Keratinocyte (primary cell): ENCODE measurements at regions not wholly inside any gene's neighbourhood (a gene's known extent, or its start where the extent isn't known, plus 50 kb on each side); places are given as distances from the start of the nearest gene placed in this dataset.

Experiments
- DNase-seq: peaks from one replicate; pipeline ENCODE4 v3.0.0-alpha.2; 2011; ENCODE audit warnings: low read depth, missing footprints, low spot score
- FAIRE-seq: peaks from 2 replicates; lab custom pipeline; 2011; peaks lifted over from hg19 to GRCh38; lab: Jason Lieb, UNC
- H2AFZ ChIP-seq: 2 replicates; pipeline ENCODE4 v1.6.0; 2012; ENCODE audit warnings: low read length, control low read depth, inconsistent platforms; ENCODE audit not compliant: control insufficient read depth
- H3K27ac ChIP-seq: 2 replicates; pipeline ENCODE4 v1.5.1; 2011; ENCODE audit warnings: low read length; ENCODE audit not compliant: control insufficient read depth, insufficient read depth
- H3K27me3 ChIP-seq: 3 replicates; pipeline ENCODE4 v1.6.0; 2011; ENCODE audit warnings: low read length; ENCODE audit not compliant: control insufficient read depth, insufficient read depth; ENCODE audit errors: extremely low read depth
- H3K36me3 ChIP-seq, 2 experiments: 2 replicates in 1 of 2; 3 replicates in 1 of 2; pipeline ENCODE4 v1.5.1; 2011; ENCODE audit warnings: low read length in 2 of 2, mild to moderate bottlenecking in 1 of 2; ENCODE audit not compliant: control insufficient read depth in 2 of 2, insufficient read depth in 2 of 2; ENCODE audit errors: extremely low read depth in 1 of 2
- H3K4me1 ChIP-seq: 3 replicates; pipeline ENCODE4 v1.5.1; 2011; ENCODE audit warnings: low read length; ENCODE audit not compliant: control insufficient read depth, insufficient read depth; ENCODE audit errors: extremely low read depth
- H3K4me2 ChIP-seq: 3 replicates; pipeline ENCODE4 v1.6.0; 2011; ENCODE audit warnings: low read depth, low read length; ENCODE audit not compliant: control insufficient read depth, insufficient read depth; ENCODE audit errors: extremely low read depth
- H3K4me3 ChIP-seq, 3 experiments: fragments of 200-600 bp in 1 of 3; sonication (generic) in 1 of 3; 2 replicates in 2 of 3; 3 replicates in 1 of 3; pipeline ENCODE4 v1.5.1; 2011 to 2016; ENCODE audit warnings: low read length in 3 of 3, mild to moderate bottlenecking in 3 of 3, control low read depth in 2 of 3, inconsistent platforms in 1 of 3, low read depth in 1 of 3, mixed read lengths in 1 of 3, mixed run types in 1 of 3, moderate library complexity in 1 of 3; ENCODE audit not compliant: control insufficient read depth in 2 of 3, insufficient read depth in 2 of 3; ENCODE audit errors: extremely low read depth in 1 of 3
- H3K79me2 ChIP-seq: 2 replicates; pipeline ENCODE4 v1.6.0; 2012; ENCODE audit warnings: low read length; ENCODE audit not compliant: control insufficient read depth, insufficient read depth
- H3K9ac ChIP-seq: 3 replicates; pipeline ENCODE4 v1.6.0; 2011; ENCODE audit warnings: low read length; ENCODE audit not compliant: control insufficient read depth, insufficient read depth; ENCODE audit errors: extremely low read depth
- H3K9me1 ChIP-seq: 3 replicates; pipeline ENCODE4 v1.6.0; 2011; ENCODE audit warnings: low read length; ENCODE audit not compliant: control insufficient read depth, insufficient read depth; ENCODE audit errors: extremely low read depth
- H3K9me3 ChIP-seq: 2 replicates; pipeline ENCODE4 v1.5.1; 2012; ENCODE audit warnings: low read depth, low read length; ENCODE audit not compliant: control insufficient read depth
- H4K20me1 ChIP-seq: 3 replicates; pipeline ENCODE4 v1.6.0; 2011; ENCODE audit warnings: low read length; ENCODE audit not compliant: control insufficient read depth, insufficient read depth; ENCODE audit errors: extremely low read depth
- CTCF ChIP-seq, 3 experiments: IDR thresholded peaks in 1 of 3; conservative IDR thresholded peaks in 1 of 3; optimal IDR thresholded peaks in 1 of 3; 2 replicates in 2 of 3; 3 replicates in 1 of 3; pipeline versions ENCODE3 to v1.5.1; 2011; ENCODE audit warnings: low read length in 3 of 3, mild to moderate bottlenecking in 3 of 3, moderate library complexity in 2 of 3, control low read depth in 1 of 3, inconsistent platforms in 1 of 3; ENCODE audit not compliant: insufficient read depth in 2 of 3; ENCODE audit errors: extremely low read depth in 1 of 3
- EZH2 ChIP-seq: IDR thresholded peaks from one replicate; pipeline ENCODE4 v1.6.1; 2012; ENCODE audit warnings: inconsistent platforms, mild to moderate bottlenecking, low read length, moderate library complexity
- dilution Hi-C: fragments of 300-500 bp; cut with MboI; formaldehyde crosslinking; loops from one replicate; pipeline ENCODE4 v1.7.0; 2020; ENCODE audit warnings: low sequenced_read_pairs; ENCODE audit not compliant: extremely low pct_ligation_motif_present

GRCh38 chr12:113639474-113639873 is 167.8 kb upstream of the LHX5 start:
- Histone ChIP-seq H3K9me3 (no peaks in the 10 kb centered on the region), H3K4me3 (no peak overlapping the region), H3K27ac (no peak overlapping the region), H3K79me2 (no peaks in the 10 kb centered on the region), H3K9ac (no peak overlapping the region), H3K9me1 (no peaks in the 10 kb centered on the region), H3K4me1 (no peaks in the 10 kb centered on the region), H2AFZ (no peak overlapping the region), H3K36me3 (no peaks in the 10 kb centered on the region), H3K4me2 (no peak overlapping the region), H4K20me1 (no peaks in the 10 kb centered on the region), H3K27me3 (no peaks in the 10 kb centered on the region)
- no peak for FAIRE-seq
- dilution Hi-C loops, result no loop called here
- DNase-seq, result no peak
- TF ChIP-seq EZH2 (no peak), CTCF (optimal IDR thresholded peaks at IDR 0.05 in 1 of 3, IDR thresholded peaks at IDR 0.05 in 1 of 3, conservative IDR thresholded peaks at IDR 0.05 in 1 of 3; ENCODE audit: extremely low read depth in 1 of 3, insufficient read depth in 2 of 3, low read length in 3 of 3) (no peak)

- H3K9ac ChIP-seq, result no peak overlapping the region
- H3K36me3 ChIP-seq, result no peaks in the 10 kb centered on the region
- H3K9me3 ChIP-seq, result no peaks in the 10 kb centered on the region
- TF ChIP-seq CTCF (optimal IDR thresholded peaks at IDR 0.05 in 1 of 3, IDR thresholded peaks at IDR 0.05 in 1 of 3, conservative IDR thresholded peaks at IDR 0.05 in 1 of 3; ENCODE audit: extremely low read depth in 1 of 3, insufficient read depth in 2 of 3, low read length in 3 of 3) (no peak), EZH2 (no peak)
- dilution Hi-C loops, result no loop called here
- no peaks in the 10 kb centered on the region for H3K27me3 ChIP-seq
- no peak overlapping the region for H3K4me3 ChIP-seq
- no peak overlapping the region for H3K4me2 ChIP-seq
- H3K4me1 ChIP-seq, result no peaks in the 10 kb centered on the region
- no peaks in the 10 kb centered on the region for H3K9me1 ChIP-seq
- H3K79me2 ChIP-seq, result no peaks in the 10 kb centered on the region
- no peak overlapping the region for H3K27ac ChIP-seq
- no peak overlapping the region for H2AFZ ChIP-seq
- DNase-seq (no peak), FAIRE-seq (no peak)
- no peaks in the 10 kb centered on the region for H4K20me1 ChIP-seq
Measured at GRCh38 chr12:113638460-113638775, 166.7 kb upstream of the LHX5 start.
